GM18867 (cell line): ENCODE measurements at regions not wholly inside any gene's neighbourhood (a gene's known extent, or its start where the extent isn't known, plus 50 kb on each side); places are given as distances from the start of the nearest gene placed in this dataset.

Source experiments
- ATAC-seq: cut with Tn5 transposase; IDR thresholded peaks from one replicate; pipeline ENCODE4 v1.9.1; 2021; ENCODE audit warnings: mild to moderate bottlenecking, moderate library complexity; ENCODE audit not compliant: unreplicated experiment

DNA sequence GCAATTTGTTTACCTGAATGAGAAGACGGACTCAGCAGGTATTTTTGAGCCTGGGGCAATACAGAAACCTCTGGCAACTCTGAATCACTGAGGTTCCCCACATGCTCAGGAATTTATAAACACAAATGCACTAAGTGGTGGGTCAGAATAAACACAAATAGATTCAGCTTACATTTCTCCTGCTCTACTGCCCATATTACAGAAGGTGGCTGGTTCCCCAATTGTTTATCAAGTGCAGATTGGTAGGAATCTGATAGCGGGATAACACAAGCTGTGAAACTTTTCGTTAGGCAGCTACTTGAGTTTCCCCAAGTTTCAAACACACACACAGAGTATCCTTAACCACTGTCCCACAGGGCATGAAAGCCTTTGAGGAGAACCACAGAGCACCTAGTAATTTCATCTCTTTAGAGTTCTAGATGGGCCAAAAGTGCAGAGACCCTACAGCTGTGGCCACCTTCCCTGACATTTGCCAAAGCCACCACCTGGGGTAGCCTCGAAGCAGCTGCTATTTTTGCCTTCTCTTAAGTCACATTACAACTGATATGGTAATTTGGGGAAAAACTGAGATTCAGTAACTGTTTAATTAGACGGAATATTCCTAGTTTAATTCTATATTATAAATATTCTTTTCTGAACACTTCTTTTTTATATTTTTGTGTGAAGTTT is 204.2 kb upstream of the PTCHD4 start:
- no peak for ATAC-seq

DNA sequence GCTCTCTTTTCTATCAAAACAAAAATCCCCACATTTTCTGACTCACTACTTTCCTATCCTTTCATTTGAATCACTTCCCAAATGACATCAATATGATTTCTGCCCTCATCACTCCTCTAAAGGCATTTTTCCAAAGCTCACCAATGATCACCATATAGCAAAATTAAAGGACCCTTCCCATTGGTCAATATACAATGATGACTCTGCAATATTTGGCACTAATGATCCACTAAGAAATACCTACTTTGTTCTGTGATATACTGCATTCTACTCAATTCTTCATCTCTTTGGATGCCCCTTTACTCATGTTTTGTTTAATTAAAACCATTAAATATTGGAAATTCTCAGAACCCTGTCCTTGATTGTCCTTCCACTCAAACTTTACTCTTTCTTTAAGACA is 200.3 kb upstream of the PTCHD4 start:
- ATAC-seq: no peak

DNA sequence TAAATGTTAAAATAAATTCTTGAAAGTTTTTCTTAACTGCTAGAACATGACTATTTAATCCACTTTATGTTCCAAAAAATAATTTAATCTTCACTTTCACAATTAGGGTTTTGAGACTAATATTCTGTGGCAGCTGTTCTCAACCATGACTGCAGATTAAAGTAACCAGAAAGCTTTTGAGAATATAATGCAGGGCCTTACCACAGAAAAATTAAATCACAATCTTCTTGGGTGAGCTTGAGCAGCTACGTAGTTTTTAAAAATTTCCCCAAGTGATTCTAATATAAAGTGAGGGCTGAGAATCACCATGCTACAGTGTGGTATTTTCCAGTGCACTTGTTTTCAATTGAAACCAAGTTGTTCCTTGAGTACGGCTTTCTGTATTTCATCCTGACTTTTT is 196.6 kb upstream of the PTCHD4 start:
- no peak for ATAC-seq

DNA sequence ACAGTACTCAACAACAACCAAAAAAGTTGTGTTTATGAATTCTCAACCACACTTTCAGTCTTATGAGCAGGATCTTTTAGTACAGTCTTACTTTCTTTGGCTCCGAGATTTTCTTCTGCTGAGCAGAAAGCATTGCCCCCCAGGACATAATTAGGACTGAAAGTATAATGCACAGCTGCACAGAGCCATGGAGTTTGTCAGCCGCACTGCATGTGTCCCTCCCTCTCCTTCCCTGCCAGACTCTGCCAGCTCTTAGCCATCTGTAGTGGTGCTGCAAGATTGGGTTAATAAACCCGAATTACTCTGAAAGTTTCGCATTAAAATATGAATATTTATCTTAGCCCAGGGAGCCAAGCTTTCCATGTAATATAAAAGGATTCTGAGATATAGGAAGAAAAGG is 179.6 kb upstream of the PTCHD4 start:
- no peak for ATAC-seq

DNA sequence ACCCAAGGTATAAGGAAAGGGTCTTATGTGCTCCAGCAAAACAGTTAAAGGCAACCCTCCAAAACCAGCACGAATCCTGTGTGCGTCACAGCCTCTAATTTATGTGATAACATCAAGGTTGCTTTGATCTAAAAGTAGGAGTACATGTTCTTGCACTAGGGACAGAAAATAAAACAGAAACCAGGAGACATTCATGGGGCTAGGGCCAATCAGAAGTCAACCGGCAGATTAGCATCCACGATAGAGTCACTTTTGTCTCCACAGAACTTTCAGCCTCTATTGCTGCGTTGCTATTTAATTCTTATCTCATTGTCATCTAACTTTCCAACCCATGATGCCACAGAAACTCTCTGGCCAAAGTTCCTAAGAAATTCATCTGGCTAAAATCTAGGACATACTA is 178.8 kb upstream of the PTCHD4 start:
- no peak for ATAC-seq

DNA sequence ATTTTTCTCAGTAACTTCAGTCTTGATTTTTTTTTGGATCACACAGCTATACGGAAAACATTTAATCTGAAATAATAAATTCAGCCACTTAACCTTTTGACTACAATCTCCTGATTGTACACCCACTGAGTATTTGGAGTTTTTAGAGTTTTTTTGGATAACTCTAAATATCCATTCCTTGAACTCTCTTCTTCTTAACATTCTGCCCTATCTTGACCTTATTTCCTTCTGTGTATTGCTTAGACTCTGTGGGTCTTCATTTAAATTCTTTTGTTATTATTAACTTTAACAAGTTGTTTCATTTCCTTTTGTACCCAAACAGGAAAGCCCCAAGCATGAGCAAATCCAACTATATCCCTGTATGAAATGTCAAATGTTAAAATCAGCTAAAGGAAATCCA is 170.2 kb upstream of the PTCHD4 start:
- ATAC-seq: no peak

DNA sequence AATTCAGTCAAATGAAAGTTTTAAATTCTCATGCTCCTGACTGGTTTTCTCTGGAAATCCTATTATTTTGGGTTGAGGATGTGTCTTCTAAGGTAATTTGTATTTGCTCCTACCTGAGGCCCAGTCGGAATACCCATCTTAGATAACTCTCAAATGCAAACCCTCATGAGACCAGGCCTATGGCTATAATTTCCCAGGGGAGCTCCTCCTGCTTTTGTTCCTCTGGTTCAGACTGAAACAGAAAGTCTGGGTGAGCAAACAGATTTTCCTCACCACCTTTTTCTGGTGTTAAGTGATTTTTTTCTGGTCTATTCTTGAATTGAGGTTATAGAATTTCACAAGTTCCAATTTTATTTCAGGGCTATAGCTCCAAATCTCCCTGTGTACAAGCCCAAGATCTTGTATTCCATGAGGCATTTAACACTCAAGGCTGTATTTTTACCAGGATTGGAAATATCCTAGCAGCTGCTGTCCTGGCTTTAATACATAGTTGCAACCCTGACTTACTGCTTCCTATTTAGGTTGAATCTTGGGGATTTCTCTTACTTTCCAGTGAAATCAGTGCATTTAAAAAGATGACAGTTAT is 169.1 kb upstream of the PTCHD4 start:
- ATAC-seq: no peak

DNA sequence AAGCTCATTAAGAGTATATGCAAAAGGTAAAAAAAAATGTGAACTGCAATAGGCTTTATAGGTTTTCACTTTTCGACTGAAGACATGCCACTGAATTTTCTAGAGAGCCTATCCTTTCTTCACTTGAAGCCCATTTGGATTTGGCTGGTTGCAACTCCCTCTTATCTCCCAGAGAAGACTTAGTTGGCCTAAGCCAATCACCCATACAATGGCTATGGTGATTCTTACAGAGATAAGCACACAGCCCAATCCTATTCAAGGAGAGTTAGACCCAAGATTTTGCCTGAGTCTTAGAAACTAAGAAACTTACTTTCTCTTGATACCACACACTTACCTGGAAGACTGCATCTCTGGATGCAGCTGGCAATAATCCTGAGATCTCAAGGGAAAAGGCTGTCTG is 167.3 kb upstream of the PTCHD4 start:
- no peak for ATAC-seq

DNA sequence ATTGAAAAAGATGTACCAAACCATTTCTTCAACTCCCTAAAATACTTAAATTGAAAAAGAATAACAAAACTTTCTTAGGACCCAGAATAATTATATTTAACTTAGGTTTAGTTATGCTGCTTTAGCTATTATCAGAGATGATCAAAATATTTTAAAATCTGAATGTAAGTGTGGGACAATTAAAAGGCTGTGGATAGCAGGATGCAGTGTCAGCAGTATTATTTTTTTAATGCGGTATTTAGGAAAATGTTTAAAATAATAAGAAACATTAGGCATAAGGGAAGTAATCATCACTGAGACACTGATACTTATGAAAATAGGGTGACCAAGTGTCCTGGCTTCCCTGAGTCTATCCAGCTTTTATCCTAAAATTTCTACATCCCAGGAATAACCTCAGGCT is 161.5 kb upstream of the PTCHD4 start:
- ATAC-seq: no peak

DNA sequence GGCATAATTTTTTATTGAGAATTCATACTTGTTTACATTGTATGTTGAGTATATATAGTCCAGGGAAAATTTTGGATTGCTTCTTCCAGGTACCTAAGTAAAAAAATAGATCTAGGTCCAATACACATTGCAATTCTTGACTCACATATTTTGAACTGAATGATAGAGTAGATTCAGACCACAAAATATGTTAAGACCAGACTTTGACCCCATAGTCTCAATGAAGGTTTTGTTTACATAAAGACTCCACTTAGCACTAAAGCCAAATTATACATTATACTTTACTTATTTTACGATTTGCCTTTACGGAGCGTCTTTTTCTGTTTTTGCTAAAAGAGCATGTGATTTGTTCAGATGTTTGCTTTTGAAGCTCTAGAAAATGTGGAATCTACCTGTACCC is 144.1 kb upstream of the PTCHD4 start:
- no peak for ATAC-seq

DNA sequence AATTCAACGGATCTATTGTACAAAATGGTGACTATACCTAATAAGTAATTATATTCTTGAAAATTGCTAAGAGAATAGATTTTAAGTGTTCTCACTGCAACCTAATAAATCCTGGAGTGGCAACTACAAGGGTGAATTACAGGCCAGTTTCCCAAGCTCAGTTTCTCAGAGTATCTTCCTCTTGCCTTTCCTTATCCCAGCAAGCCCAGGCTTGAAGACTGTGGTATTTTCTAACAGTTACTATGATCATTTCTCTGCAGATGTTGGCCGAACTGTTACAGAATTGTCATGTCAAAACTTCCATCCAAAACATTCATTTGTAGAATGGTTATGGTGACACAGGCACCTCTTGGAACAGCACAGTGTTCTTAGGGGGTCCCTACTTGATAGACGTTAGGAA is 138.1 kb upstream of the PTCHD4 start:
- no peak for ATAC-seq

DNA sequence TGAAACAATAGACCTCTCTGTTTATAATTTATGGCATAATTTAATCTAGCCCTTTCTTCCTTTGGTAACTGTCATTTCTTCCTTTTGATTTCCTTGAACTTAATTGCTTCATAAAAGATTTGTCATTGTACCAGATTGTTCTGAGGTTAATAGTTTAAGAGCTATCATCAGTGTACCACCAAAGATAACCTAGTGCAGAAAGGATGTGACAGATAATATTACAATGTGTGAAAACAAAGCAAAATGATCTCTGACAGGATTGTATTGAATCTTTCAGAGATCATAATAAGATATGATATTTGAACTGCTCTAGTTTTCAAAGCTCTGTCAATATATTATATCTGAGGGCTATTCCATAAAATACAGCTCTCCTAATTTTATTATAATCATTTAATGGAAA is 132.1 kb upstream of the PTCHD4 start:
- no peak for ATAC-seq

DNA sequence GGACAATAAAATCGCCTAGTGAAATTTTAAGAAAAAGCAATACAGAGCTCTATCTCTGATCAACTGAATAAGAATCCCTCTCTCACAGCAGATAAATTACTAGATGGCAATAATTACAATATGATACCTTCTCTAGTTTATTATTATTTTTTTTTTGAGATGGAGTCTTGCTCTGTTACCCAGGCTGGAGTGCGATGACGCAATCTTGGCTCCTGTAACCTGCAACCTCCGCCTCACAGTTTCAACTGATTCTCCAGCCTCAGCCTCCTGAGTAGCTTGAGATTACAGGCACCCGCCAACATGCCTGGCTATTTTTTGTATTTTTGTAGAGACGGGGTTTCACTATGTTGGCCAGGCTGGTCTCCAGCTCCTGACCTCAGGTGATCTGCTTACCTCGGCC is 129.3 kb upstream of the PTCHD4 start:
- no peak for ATAC-seq

DNA sequence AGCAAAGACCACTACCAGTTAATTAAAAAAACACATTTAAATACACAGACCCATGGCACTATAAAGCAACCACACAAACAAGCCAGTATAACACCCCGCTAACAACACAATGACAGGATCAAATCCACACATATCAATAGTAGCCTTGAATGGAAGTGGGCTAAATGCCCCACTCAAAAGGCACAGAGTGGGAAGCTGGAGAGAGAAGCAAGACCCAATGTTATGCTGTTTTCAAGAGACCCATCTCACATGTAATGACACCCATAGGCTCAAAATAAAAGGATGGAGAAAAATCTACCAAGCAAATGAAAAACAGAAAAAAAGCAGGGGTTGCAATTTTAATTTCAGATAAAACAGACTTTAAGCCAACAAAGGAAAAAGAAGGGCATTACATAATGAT is 125.4 kb upstream of the PTCHD4 start:
- no peak for ATAC-seq

DNA sequence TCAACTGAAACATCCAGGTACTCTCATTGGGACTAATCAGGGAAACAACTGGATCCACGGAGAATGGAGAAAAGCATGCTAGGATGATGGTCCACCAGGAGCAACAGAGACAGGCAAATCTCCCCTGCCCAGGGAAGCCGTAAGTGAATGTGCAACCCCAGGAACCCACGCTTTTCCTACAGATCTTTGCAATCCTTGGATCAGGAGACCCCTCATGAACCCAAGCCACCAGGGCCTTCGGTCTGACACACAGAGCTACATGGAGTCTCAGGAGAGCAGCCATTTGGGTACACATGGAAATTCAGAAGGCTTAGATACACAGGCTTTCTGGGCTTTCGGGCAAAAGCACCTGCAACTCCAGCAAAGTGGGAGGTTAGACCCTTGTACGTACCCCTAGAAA is 122.1 kb upstream of the PTCHD4 start:
- ATAC-seq: no peak

DNA sequence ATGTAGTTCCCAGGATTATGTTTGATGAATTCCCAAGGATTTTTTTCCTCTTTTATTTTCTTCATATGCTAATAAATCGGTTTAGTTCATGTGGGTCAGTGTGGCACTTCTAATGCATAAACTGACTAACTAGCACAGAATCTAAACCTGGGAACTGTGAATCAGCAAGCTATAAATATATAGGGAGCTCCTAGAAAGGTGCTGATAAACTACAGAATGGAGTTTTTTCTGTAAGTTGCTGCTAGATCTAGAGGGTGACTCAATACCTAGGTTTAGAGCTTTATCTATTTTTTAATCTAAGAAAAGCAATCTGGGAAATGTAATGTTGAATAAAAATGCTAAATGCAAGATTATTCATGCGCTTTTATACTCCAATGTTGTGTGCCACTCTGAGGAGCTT is 118.8 kb upstream of the PTCHD4 start:
- no peak for ATAC-seq

DNA sequence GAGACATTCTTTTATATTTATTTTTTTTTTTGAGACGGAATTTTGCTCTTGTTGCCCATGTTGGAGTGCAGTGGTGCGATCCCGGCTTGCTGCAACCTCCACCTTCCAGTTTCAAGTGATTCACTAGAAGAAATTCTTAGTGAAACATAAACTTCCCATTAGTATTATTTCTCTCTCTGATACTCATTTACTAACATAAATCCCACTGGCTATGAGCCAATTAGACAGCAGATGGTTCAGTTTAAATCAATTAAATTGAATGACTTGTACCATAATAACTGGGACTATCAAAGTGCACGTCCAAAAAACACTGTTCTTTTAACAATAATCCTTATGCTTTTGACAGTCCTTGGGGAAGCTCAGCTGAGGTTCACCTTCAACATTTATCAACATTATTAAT is 111.2 kb upstream of the PTCHD4 start:
- ATAC-seq: no peak

DNA sequence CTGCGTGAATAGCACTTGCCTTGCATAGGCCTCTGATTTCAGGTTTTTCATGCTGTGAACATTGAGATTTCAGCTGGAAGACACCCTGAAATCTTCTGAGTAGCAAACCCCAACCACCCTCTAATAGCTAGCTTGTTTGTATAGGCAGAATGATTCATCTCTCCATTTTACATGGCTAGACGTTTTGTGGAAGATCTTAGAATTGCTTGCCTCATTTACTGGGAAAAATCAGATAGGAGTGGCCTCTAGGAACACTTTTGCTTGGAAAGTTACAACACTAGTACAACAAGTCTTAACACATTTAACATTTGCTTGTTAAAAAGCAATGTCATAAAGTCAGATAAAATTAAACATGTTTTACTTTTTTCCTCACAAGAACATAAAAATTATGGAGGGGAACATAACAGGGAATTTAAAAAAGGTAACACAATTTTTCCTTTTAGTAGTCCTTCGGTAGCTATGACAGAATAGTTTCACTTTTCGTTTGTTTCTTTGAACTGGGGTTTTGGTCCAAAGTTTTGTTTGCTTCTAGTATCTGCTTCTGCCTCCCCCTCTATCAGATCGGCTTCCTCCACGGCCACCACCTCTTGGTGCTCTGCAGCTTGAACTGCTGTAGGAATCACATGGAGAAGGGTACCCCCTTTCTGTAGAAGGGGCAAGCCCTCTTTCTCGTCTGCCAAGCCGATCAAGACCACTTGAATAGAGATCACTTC is 102.2 kb upstream of the PTCHD4 start:
- no peak for ATAC-seq

DNA sequence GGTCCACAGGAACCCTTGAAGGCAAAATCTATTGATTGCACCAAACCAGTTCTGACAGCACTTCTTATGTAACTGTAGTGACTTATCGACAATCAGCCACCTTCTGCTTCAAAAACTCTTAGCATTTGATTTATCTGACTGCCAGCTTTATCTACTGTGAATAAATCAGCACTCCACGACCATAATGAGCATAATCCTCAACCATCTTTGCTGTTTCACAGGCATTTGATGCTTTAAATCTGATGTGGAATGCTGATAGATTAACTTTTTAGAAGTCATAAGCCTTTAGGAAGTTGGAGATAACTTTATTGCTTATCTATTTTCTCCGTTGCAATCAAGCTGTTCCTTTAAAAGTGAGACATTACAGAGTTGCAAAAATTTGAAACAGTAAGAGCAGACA is 101.5 kb upstream of the PTCHD4 start:
- ATAC-seq: no peak

DNA sequence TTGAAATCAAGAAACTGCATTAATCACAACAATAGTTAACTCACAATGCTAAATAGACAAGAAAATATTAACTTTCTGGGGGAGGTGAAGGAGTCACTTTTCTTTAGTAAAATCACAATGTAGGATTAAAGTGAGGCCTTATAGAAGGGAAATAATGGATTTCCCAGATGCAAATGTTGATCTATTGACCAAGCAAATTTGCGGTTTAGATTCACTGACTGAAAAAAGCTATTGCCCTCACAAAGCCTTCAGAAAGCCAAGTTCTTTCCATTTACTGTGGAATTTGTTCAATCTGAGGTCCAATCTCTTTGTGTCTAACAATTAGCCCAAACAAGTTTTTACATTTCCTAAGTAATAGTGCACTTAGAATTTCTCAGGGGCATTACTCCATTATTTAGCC is 95.1 kb upstream of the PTCHD4 start:
- ATAC-seq: no peak

DNA sequence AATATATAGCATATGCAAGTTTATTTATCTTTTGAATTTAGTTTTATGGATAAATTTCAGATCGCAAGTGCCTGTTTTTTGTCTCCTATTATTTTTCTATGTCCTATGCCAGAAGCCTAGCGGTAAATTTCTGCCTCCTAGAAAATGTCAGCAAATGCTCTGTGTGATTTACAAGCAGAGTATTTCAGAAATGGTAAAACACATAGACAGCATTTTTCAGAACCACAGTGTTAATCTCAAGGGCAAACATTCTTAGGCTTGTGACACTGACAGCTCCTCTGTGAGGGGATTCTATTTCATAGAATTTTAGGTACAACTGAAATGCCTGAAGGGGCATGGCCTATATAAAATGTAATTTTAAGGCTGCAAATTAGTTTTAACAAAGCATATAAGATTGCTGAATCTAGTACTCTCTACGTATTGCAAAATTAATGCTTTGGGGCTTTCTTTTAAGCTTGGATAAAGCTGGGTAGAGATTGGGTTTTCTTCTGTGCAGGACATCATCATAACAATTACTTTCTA is 89.9 kb upstream of the PTCHD4 start:
- ATAC-seq: no peak

DNA sequence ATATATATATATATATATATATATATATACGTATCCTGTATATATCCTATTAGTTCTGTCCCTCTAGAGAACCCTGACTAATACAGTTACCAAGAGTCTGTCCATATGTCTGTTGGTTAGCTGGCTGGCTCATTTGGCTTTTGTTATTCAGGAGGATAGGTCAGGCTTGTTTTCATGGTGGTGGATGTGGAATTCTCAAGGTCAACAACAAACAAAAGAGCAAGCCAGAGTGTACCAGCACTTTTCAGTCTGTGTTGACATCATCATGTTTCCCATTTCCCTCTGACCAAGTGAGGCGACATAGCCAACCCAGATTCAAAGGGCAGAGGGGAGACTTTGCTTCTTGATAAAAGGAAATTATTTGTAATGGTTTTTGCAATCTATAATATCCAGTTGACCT is 88.5 kb upstream of the PTCHD4 start:
- ATAC-seq: no peak
